ENCODE measurements at regions not wholly inside any gene's neighbourhood (a gene's known extent, or its start where the extent isn't known, plus 50 kb on each side); places are given as distances from the start of the nearest gene placed in this dataset.
"Not testable (repeated sequence)": the region's sequence is repeated elsewhere in the genome, so short reads cannot be mapped to it uniquely, and the experiment has no call there.

DNA sequence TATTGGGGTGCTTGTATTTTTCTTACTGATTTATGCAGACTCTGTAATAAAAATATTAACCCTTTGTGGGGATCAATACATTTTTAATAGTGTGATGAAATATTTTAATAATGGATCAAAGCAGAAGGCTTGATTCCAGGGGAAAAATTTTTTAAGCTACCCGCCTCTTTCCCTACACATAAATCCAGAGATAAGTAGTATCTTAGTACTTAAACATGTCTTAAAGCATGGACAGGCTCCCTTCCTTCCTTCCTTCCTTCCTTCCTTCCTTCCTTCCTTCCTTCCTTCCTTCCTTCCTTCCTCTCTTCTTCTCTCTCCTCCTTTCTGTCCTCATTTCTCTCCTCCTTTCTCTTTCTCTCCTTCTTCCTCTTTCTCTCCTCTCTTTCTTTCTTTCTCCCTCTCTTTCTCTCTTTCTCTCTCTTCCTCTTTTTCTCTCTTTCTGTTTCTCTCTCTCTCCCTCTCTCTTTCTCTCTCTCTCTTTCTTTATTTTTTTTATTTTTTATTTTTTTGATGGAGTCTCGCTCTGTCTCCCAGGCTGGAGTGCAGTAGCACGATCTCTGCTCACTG lies 78.0 kb upstream of the SPRY4 start:
- DNase-seq, result no peak

DNA sequence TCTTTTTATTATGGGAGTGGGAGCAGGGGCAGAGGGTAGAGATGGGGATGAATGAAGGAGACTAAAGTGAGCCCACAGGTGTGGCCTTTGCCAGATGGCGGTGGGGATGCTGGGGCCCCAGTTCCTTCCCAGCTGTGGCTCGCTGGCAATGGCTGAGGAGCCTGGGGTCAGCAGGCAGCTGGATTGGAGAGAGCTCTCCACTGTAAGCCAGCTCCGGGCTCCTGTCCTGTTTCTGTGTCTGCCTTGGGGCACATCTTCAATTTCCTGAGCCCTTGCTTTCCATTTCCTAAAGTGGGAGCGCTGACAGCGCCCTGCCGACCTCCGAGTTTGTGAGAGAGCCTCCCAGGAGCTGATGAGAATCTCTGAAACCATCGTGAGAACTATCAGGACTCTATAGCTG lies 75.6 kb upstream of the SPRY4 start:
- no peak for DNase-seq

- DNase-seq, result no peak
Measured at GRCh38 chr5:142399891-142400290, 75.1 kb upstream of the SPRY4 start.

- no peak for DNase-seq
Measured at GRCh38 chr5:142398730-142399055, 73.9 kb upstream of the SPRY4 start.

DNA sequence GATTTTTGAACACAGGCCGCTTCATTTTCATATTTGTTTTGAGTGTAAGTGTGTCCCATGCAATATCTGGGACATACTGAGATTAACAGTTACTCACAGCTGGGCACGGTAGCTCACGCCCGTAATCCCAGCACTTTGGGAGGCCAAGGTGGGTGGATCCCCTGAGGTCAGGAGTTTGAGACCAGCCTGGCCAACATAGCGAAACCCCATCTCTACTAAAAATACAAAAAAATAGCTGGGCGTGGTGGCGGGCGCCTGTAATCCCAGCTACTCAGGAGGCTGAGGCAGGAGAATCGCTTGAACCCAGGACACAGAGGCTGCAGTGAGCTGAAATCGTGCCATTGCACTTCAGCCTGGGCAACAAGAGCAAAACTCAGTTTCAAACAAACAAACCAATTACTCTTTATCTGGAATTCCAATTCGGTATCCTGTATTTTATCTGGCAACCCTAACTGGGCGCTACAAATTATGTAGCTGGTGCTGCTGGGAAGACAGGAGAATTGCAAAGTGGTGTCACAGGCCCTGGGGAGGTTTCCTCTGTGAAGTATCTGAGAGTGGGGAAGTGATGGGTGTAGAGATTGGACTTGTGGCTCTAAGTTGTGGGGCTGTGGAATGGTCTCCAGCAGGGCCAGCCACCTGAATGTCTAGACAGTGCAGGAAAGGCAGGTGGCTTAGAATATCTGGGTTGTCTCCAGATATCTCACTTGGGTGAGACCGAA lies 73.3 kb upstream of the SPRY4 start:
- not testable (repeated sequence) for DNase-seq

GRCh38 chr5:142397178-142397577 lies 72.4 kb upstream of the SPRY4 start:
- no peak for DNase-seq

DNA sequence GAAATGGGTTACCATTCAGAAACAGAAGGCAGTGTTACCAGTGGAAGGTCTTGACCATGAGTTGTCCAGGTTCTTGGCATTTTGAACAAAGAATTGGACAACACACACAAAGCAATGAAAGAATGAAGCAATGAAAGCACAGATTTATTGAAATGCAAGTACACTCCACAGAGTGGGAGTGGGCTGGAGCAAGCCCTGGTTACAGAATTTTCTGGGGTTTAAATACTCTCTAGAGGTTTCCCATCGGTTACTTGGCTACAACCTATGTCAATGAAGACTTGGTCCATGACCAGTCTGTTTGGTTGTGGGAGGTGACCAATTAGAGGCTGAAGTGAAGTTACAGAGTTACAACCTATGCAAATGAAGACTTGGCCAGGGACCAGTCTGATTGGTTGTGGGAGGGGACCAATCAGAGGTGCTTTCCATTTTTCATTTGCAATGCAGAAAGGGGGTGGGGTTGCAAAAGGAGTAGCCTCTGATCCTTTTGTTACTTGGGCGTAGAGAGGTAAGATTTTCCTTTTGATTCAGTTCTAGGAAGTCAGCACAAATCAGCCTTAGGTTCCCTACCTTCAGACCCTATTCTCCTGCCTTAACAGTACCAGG lies 71.7 kb upstream of the SPRY4 start:
- DNase-seq, result no peak

GRCh38 chr5:142395334-142395733 lies 70.5 kb upstream of the SPRY4 start:
- no peak for DNase-seq

DNA sequence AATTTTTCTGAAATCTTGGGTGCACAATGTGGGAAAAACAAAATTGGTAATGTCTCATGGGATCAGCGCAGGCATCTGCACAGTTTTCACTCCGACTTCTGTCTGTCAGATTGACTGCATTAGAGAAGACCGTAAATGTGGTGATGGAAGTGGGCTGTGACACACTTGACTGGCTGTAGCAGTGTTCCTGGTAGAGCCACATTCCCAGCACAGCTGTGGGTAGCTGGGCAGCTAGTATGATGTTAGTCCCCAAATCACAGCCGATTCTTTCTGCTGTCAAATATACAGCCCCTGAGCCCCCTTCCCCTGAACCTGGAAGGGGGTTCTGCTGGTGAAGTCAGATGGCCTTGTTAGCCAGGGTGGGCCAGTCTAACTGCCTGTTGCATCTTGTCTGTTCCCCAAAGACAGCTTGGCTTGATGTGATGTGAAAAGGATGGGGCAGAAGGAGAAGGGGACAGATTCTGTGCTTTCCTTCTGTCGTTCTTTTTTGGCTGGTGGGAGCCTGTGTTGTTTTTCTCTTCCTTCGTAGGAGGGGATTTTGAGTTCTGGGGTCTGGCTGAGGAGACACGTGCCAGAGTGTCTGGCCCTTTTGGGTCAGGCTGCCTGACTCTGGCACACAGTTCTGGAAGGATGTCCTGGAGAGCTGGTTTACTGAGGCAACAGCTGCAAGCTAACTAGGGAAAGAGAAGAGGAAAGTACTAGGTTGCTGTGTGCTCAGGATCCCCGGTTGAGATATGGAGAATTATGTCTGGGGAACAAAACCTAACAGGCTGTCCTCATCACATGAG lies 66.4 kb upstream of the SPRY4 start:
- no peak for DNase-seq

DNA sequence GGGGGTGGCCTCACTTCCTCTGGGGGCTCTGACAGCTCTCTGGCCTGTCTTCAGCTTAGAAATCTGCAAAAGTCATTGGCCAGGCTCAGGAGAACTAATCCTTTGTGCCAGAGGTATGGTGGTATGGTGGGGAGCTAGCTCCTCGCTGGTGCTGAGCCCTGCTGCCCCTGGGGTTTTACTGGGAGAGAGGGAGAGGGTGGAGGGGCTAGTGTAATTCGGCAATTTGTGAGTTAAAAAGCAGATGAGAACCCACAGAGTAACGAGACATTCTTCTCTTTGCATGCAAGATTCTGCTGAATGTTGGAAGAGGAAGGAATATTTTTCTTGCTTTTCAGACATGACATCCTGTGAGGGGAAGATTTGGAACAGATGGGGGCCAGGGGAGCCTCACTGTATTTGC lies 65.5 kb upstream of the SPRY4 start:
- no peak for DNase-seq

DNA sequence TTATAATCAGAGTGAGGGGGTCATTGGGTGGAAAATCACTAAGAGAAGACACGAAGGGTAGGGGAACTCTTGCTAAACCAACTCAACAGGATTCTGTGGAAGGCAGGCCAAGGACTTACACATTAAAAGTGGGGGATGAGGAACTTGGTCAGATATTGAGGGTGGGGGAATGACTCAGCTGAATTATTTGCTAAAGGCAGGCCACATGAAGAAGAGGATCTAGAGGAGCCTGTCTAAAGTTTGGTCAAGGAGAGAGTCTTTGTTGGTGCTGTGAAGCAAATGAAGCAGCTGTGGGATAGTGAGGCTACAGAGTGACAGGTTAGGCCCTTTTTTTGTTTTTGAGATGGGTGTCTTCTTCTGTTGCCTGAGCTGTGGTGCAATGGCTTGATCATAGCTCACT lies 63.9 kb upstream of the SPRY4 start:
- DNase-seq, result peak; percentile 85

DNA sequence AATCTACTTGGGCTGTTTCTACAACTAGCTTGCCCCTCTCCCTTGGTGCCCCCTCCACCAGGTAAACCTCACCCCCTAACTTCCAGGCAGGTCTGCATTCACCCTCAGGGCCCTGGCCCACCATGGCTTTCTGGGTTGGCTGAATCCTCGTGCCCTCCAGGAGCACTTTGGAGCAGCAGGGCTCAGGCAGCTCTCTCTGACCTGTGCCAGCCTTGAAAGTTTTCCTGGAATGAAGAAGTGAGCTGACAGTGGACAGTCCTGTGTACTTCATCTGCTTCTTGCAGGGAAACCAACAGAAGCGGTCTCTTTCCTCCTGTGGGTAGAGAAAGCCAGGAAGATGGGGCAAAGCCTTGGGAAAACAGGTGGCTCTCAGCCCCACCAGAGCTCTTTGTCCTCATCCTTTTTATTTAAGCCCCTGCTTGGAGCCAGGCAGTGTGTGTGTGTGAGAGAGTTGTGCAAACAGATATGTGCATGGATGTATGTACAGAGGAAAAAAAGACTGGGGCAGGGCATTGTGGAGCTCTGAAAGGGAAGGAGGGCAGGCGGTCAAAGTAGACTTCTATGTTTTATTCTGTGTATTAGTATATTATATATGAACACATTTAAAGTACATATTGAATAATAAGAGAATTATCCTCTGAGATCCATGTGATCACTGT lies 62.3 kb upstream of the SPRY4 start:
- DNase-seq, result no peak

DNA sequence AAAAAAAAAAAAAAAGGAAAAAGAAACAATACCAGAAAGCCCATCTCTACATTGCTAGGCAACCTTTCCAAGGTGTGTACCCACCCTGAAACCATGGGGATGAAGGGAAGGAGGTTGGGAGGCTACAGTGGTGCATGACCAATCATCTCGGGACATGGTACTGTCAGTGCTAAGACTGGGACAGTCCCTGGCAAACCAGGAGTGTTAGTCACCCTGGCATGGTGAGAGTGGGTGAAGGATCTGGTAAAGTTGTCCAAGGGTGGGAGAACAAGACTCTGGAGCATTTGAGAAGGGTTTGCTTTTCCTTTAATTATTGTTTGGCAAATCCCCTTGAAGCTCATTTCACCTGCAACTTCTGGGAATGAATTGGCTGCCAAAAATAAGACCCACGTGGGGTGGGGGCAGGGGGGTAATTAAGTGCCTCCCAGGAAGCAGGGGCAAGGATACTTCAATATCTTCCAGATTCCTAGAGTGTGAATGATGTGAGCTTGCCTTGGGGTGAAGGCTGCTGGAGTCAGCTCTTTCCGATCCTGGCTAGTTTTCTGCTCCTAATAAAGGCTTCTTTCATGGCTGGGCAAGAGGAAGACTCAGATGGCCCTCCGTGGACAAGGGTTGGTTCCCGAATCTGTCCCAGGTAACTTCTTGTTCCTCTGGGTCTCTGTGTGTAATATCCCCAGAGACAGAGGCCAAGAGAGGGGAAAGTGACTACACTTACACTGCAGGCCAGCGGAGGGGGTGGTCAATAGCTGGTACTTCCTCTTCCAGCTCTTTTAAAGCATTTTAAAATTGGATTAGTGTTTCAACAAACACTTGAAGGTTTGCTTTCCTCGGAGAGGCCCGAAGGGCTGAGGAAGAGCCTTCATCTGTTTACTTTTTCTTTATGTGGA lies 61.6 kb upstream of the SPRY4 start:
- DNase-seq, result peak; percentile 60

DNA sequence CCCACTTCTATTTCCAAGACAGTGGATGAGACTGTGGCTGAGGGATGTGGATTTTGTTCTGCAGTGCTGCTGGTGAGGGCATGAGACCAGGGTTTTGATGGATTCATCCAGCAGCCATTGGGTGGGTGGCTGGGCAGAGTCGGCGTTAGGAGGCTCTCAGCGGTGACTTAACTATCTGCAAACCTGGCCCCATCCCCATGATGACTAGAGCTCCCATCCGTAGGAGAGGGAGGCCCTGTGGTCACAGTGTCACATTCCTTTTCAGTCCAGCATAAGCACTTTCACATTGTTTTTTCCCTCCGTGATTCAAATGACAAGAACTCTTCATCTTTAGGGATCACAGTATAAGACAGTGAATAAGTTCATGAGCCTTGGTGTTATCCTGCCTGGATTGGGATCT lies 60.4 kb upstream of the SPRY4 start:
- DNase-seq, result no peak

DNA sequence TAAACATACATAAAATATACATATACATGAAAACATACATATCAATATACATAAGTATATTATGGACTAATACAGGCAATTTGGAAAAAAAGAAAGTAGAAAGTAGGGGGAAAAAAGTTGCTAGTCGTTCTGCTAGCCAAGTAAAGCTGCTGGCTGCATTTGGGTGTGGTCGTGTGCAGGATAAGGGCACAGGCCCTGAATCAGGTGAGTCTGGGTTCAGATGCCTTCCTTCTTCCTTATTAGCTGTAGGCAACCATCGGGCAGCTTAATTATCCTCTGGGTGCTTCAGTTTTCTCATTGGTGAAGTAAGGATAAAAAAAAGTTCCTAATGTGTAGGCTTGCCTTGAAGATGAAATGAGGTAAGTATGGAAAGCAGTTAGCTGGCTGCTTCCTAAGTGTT lies 59.2 kb upstream of the SPRY4 start:
- no peak for DNase-seq

DNA sequence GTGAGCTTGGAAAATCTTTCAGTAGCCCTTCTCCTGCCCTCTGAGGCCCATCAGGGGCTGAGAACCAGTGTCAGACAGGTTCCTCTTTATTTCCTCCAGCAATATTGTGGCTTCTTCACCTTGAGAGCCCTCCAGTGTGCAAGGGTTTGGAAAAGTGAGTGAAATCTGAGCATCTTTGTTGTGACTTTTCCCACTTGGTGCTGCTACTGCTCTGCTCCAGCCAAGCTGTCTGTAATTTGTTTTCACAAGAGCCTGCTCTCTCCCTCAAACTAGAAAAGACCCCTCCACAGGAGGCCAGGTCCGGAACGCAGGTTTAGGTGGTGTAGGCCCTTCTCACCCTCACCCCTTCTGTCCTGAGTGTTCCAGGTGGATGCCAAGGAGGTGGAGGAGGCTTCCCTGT lies 57.4 kb upstream of the SPRY4 start:
- no peak for DNase-seq

- DNase-seq, result no peak
Measured at GRCh38 chr5:142378737-142379634, 54.2 kb upstream of the SPRY4 start.

DNA sequence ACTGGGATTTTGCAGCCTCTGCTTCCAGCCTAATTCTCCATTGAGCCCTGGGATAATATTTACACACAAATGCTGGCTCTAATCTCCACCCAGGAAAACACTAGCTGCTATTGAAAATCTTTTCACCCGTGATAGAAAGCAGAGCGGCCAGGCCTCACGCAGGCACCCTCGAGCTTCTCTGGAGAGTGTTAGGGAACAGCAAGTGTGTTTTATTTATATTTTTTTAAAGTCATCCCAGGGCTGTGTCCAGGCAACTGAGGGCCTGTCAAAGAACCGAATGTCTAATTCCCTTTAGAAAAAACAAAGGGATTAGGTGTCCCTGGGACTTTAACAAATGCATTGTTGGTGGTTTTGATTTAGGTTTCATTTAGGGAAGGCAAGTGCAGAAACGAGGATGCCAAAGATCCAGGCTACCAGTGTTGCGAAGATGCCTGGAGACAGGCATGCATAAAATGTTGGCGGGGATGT lies 51.2 kb upstream of the SPRY4 start:
- no peak for DNase-seq

Measured in hematopoietic multipotent progenitor cell treated with erythropoietin and hydrocortisone succinate and interleukin-3 and kit ligand, for 4 days (in vitro differentiated cells).